C4-2B (cell line): ENCODE measurements at regions not wholly inside any gene's neighbourhood (a gene's known extent, or its start where the extent isn't known, plus 50 kb on each side); places are given as distances from the start of the nearest gene placed in this dataset.

Source experiments
- CTCF ChIP-seq: fragments of 450-650 bp; conservative IDR thresholded peaks from 2 replicates; pipeline ENCODE4 v1.5.1; 2017; ENCODE audit warnings: mild to moderate bottlenecking
- ZFX ChIP-seq: fragments of 450-650 bp; IDR thresholded peaks from 2 replicates; pipeline ENCODE4 v1.6.1; 2017

DNA sequence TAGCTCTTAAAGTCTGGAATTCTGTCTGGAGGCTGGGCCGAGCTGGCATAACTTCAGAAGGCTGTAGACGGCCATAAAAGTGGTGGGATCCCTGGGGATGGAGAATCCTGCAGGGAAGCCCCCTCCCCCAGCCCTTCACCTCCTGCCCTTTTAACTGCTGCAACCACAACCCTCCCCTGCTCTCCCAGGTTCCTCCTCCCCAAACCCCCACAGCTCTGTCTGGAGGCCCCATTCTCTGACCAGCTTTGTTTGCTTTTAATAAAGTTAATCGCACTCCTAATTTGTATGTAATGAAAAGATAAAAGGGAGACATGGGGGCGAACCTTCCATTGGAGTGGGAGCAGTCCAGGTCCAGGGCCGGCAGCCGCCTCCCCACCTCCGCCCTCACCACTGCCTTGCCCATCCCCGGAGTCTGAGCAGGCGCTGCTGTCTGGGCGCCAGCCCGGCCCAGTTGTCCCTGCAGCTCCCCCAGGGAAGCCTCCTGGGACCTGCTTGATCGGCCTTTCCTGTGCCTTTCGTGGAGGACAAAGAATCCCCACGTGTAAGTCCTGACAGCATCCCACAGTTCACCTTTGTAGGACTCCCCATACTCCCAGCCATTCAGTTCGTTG, 84.3 kb downstream of the PJA1 start:
- TF ChIP-seq CTCF (no peak), ZFX (no peak)
